Spleen (tissue), 11 donors: ENCODE measurements at regions not wholly inside any gene's neighbourhood (a gene's known extent, or its start where the extent isn't known, plus 50 kb on each side); places are given as distances from the start of the nearest gene placed in this dataset.
"Not testable (repeated sequence)": the region's sequence is repeated elsewhere in the genome, so short reads cannot be mapped to it uniquely, and the experiment has no call there.

Source experiments
- DNase-seq: peaks from one replicate; pipeline ENCODE4 v3.0.0-alpha.2; 2020
- H3K27ac ChIP-seq, 8 donors: fragments of 200-600 bp; sonication (generic) in 7 of 8; 1 replicate in 4 of 8; 2 replicates in 4 of 8; pipeline versions ENCODE4 v1.5.0 to v1.8.0; 2016 to 2021; ENCODE audit warnings: inconsistent platforms in 4 of 8, mild to moderate bottlenecking in 4 of 8, moderate library complexity in 1 of 8
- H3K27me3 ChIP-seq, 7 donors: fragments of 200-600 bp; sonication (generic) in 6 of 7; replicated peaks in 1 of 7; 1 replicate in 4 of 7; 2 replicates in 3 of 7; pipeline versions ENCODE4 v1.5.0 to v1.8.0; 2016 to 2021; ENCODE audit warnings: inconsistent platforms in 3 of 7, mild to moderate bottlenecking in 1 of 7
- H3K36me3 ChIP-seq, 6 donors: fragments of 200-600 bp; sonication (generic) in 5 of 6; 1 replicate in 4 of 6; 2 replicates in 2 of 6; pipeline versions ENCODE4 v1.5.0 to v1.8.0; 2016 to 2021; ENCODE audit warnings: inconsistent platforms in 2 of 6
- H3K4me1 ChIP-seq, 6 donors: fragments of 200-600 bp; sonication (generic) in 5 of 6; 1 replicate in 3 of 6; 2 replicates in 3 of 6; pipeline versions ENCODE4 v1.5.0 to v1.8.0; 2016 to 2021; ENCODE audit warnings: inconsistent platforms in 3 of 6
- H3K4me3 ChIP-seq, 8 donors: fragments of 200-600 bp; sonication (generic) in 7 of 8; 1 replicate in 4 of 8; 2 replicates in 4 of 8; pipeline versions ENCODE4 v1.5.0 to v1.8.0; 2016 to 2021; ENCODE audit warnings: inconsistent platforms in 4 of 8, mild to moderate bottlenecking in 4 of 8, moderate library complexity in 2 of 8
- H3K9me3 ChIP-seq, 8 donors: fragments of 200-600 bp; sonication (generic) in 7 of 8; 1 replicate in 4 of 8; 2 replicates in 4 of 8; pipeline versions ENCODE4 v1.5.0 to v1.8.0; 2016 to 2021; ENCODE audit warnings: inconsistent platforms in 4 of 8
- CTCF ChIP-seq, 11 experiments: fragments of 200-600 bp in 7 of 11; fragments of 450-650 bp in 4 of 11; sonication (generic) in 4 of 11; IDR thresholded peaks in 8 of 11; conservative IDR thresholded peaks in 3 of 11; 1 replicate in 7 of 11; 2 replicates in 4 of 11; pipeline versions ENCODE4 v1.4.0 to v1.8.0; 2016 to 2021; ENCODE audit warnings: antibody characterized with exemption in 11 of 11, inconsistent platforms in 4 of 11, mild to moderate bottlenecking in 1 of 11
- POLR2A ChIP-seq, 3 donors: fragments of 450-650 bp; IDR thresholded peaks; one replicate each; pipeline ENCODE4 v1.5.1; 2017; ENCODE audit warnings: antibody characterized with exemption in 3 of 3, mild to moderate bottlenecking in 1 of 3
- POLR2AphosphoS5 ChIP-seq, 3 donors: sonication (generic); formaldehyde crosslinking; IDR thresholded peaks; one replicate each; pipeline ENCODE4 v1.5.1; 2017; ENCODE audit warnings: antibody characterized with exemption in 3 of 3
- WGBS, 5 donors: extraction: QIAGEN DNeasy Blood & Tissue Kit in 3 of 5; methylation state at CpG; one replicate each; pipeline versions ENCODE4 v1.1.5 to v1.1.7; 2013 to 2018; 5-methylcytosine and 5-hydroxymethylcytosine counted together
- intact Hi-C: fragments of 100-400 bp; cut with DNase I; formaldehyde crosslinking; loops from one replicate; pipeline ENCODE4 v1.15.0; 2023; ENCODE audit warnings: low total_unique reads
- donor health status: healthy with polysubstance abuse.
- donor health status: DM: no; HTN: no; CAD: no; lungs with moderate emphysema.
- donor health status: DM: no; HTN: no; CAD: no.
- donor health status: Bipolar disorder and iron deficiency.
- donor health status: healthy.
- donor health status: DM: no; HTN: no; CAD: no.
- donor health status: DM: yes; HTN: yes; CAD: no.

GRCh38 chr3:176041185-176041584, 1156.1 kb downstream of the TBL1XR1 start:
- Histone ChIP-seq H3K4me3 (no peak overlapping the region), H3K27me3 (no peaks in the 10 kb centered on the region), H3K4me1 (no peaks in the 10 kb centered on the region), H3K9me3 (peaks cover 0 to 14% (median 7%) of the 10 kb centered on the region in 8 donors), H3K27ac (no peak overlapping the region), H3K36me3 (no peaks in the 10 kb centered on the region)
- no peak for DNase-seq
- TF ChIP-seq CTCF (IDR thresholded peaks at IDR 0.05 in 8 of 11, conservative IDR thresholded peaks at IDR 0.05 in 3 of 11): no peak
- no peak for TF ChIP-seq POLR2AphosphoS5 (IDR thresholded peaks at IDR 0.05)
- no peak for TF ChIP-seq POLR2A (IDR thresholded peaks at IDR 0.05)
- intact Hi-C loops: no loop called here
- WGBS, 5 donors: 89 to 94% (median 91%) methylated on average over 4 of the region's 4 CpGs

GRCh38 chr3:176037636-176038035, 1159.6 kb downstream of the TBL1XR1 start:
- DNase-seq: no peak
- Histone ChIP-seq H3K4me1 (no peaks in the 10 kb centered on the region), H3K36me3 (no peaks in the 10 kb centered on the region), H3K27ac (no peak overlapping the region), H3K27me3 (no peaks in the 10 kb centered on the region), H3K4me3 (no peak overlapping the region), H3K9me3 (peaks cover 0 to 16% (median 12%) of the 10 kb centered on the region in 8 donors)
- no peak for TF ChIP-seq POLR2A (IDR thresholded peaks at IDR 0.05)
- TF ChIP-seq CTCF (IDR thresholded peaks at IDR 0.05 in 8 of 11, conservative IDR thresholded peaks at IDR 0.05 in 3 of 11): no peak
- no peak for TF ChIP-seq POLR2AphosphoS5 (IDR thresholded peaks at IDR 0.05)
- intact Hi-C loops: no loop called here
- WGBS, 5 donors: 74 to 88% (median 78%) methylated on average over 1 of the region's 1 CpG

GRCh38 chr3:176032043-176032442, 1165.2 kb downstream of the TBL1XR1 start:
- Histone ChIP-seq H3K4me3 (no peak overlapping the region), H3K36me3 (no peaks in the 10 kb centered on the region), H3K27ac (no peak overlapping the region), H3K9me3 (peaks cover 0 to 14% (median 12%) of the 10 kb centered on the region in 8 donors), H3K4me1 (no peaks in the 10 kb centered on the region), H3K27me3 (no peaks in the 10 kb centered on the region)
- DNase-seq: no peak
- intact Hi-C loops: no loop called here
- no peak for TF ChIP-seq CTCF (IDR thresholded peaks at IDR 0.05 in 8 of 11, conservative IDR thresholded peaks at IDR 0.05 in 3 of 11)
- no peak for TF ChIP-seq POLR2AphosphoS5 (IDR thresholded peaks at IDR 0.05)
- no peak for TF ChIP-seq POLR2A (IDR thresholded peaks at IDR 0.05)
- WGBS, 5 donors: 77 to 81% (median 80%) methylated on average over 4 of the region's 4 CpGs

GRCh38 chr3:176016203-176016602, 1157.1 kb downstream of the NAALADL2 start:
- H3K4me3 ChIP-seq, H3K27me3 ChIP-seq, H3K4me1 ChIP-seq, DNase-seq, intact Hi-C loops, H3K36me3 ChIP-seq, H3K27ac ChIP-seq: not testable (repeated sequence)
- 90 to 97% (median 93%) methylated on average over 17 to 20 of the region's 20 CpGs for WGBS, 5 donors
- H3K9me3 ChIP-seq: peaks cover 0 to 10% (median 0%) of the 10 kb centered on the region in 8 donors

GRCh38 chr3:176015228-176015627, 1156.1 kb downstream of the NAALADL2 start:
- DNase-seq, H3K36me3 ChIP-seq, intact Hi-C loops, H3K27ac ChIP-seq, H3K27me3 ChIP-seq, H3K4me3 ChIP-seq, H3K4me1 ChIP-seq: not testable (repeated sequence)
- peaks cover 0 to 10% (median 0%) of the 10 kb centered on the region in 8 donors for H3K9me3 ChIP-seq
- WGBS, 5 donors: 89 to 98% (median 94%) methylated on average over 5 of the region's 5 CpGs
